ENCODE measurements at regions not wholly inside any gene's neighbourhood (a gene's known extent, or its start where the extent isn't known, plus 50 kb on each side); places are given as distances from the start of the nearest gene placed in this dataset.

- DNase-seq: no peak
These were observed 233.9 kb upstream of the LRATD1 start for GRCh38 chr2:14398641-14399040.

DNA sequence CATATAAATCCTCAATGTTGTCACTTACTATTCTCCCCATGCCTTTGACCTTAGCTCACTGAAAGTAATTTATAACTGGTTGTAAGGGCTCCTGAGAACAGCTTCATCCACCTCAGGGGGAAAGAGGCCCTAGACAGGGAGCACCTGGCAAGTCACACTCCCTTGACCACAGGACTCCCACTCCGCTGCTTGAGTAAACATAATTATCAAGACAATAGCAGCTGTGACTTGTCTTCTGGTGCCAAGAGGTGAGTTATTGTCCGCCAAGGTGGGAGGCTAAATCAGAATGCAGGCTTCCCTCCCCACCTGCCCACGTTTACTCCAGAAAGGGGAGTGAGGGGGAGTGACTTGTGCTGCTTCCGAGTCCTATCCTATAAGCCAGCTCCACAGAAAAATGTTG, 230.6 kb upstream of the LRATD1 start:
- DNase-seq: peak; percentile 96

- no peak for DNase-seq
These were observed 223.8 kb upstream of the LRATD1 start for GRCh38 chr2:14408695-14409094.

DNA sequence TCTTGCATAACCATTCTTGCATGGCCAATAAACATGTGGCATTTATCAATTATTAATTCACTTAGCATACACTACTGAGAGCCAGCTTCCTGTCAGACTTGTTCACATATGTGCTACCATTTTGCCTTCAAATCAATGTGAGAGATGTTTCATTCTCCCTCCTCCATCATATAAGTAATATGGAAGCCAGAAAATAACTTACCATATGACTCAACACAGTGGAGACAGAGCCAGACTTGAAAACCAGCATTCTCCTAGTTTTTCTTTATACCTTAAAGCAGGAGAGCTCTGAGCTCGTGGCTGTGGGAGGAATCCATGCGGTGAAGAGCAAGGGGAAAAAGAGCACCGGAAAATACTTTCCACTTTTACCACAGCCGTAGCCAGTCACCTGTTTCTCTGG, 215.0 kb upstream of the LRATD1 start:
- no peak for DNase-seq

DNA sequence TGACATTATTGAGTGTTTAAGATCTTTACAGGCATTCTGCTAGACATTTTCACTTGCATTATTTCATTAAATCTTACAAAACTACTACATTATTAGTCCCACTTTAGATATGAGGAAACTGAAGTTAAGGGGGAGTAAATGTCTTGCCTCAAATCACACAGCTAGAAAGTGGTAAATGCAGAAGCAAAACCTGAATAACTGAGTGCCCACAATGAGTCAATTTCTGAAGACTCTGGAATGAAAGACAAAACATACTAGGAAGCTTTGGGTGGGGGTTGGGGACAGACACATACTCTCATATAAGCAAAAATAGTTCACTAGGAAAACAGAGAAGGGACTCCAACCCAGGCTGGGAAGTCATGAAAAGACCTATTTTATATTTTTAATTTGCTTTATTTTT, 214.4 kb upstream of the LRATD1 start:
- DNase-seq: no peak

DNA sequence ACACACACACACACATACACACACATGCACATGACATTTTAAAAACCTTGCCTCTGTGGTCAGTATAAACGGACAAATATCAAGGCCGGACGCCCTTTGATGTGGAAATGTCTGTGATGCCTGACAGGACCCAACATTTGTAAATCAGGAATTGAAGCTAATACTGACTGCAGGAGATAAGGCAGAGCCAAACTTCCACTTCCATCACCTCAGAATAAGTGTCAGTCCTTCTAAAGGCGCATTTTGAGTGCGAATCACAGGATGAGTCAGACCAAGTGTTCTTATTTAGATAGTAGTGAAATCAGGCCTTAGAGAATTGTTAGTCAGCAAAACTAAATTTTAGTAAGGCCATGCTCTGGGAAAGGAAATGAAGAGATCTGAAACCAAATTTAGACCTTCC, 211.7 kb upstream of the LRATD1 start:
- DNase-seq: no peak

GRCh38 chr2:14422426-14422825, 210.1 kb upstream of the LRATD1 start:
- no peak for DNase-seq

DNA sequence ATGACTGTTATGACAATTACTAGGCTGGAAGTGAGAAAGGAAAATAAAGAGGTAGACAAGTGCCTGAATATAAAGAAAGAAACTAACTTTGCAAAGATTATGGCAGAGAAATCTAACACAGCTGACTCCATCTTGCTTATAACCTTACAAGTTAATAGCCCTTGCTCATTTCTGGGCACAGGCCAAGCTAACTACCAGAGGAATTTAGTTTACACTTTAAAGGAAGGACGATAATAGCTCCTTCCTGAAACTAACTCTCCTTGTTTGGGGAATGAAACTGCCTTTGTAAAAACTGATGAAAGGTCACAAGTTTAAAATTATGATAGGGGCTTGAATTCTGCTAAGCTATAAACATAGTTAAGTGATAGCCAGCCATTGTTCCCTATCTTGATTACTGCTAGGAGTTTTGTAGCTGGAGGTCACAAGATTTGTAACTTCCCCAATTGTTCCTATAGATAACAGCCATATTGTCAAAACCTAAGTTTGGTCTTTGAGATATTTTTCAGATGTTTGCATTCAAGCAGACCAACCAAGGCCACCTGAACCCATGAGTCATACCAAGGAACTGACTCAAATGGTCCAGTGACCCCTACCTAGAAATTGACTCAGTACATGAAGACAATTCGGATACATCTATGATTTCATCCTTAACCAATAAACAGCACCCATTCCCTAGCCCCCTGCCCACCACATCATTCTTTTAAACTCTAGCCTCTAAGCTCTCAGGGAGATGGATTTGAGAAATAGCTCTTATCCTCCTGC, 209.2 kb upstream of the LRATD1 start:
- no peak for DNase-seq

DNA sequence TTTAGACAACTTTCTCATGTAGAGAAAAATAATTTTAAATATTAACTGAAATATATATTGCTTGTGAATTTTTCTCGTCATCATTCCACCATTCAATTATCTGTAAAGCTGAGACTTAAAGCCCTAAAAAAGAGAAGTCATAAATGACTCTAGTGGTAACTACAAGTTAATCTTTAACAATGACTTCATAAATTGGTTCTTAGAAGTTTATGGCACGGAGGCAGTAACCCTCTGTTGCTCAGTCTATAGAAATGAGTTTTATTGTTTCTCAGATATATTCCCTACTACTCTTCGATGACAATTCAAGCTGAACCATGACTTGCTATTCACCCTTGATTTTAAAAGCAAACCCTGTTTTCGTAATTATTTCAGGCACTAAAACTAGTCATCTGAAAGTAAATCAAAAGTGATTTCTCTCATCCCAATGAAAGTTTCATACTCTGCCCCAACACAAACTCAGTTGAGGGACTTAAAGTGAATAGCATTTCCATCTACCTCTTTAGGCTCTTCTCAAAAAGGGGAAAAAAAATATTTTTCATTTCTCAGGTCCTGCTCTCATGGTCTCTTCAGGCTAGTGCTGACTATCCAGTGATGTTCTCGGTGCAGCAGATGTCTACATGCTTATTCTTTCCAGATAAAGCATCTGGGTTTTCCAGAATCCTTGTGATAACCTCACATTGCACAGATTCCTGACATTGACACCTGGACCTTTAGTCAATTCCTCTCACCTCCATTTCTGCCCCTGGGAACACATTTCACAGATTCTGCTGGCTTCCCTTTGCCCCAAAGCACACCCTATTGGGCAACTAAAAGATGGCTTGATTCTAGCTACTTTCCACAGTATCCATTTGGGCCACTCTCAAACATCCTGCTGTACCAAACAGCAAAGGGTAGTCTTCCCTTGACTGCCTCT, 207.8 kb upstream of the LRATD1 start:
- no peak for DNase-seq

- DNase-seq: no peak
These were observed 206.6 kb upstream of the LRATD1 start for GRCh38 chr2:14425869-14426268.

GRCh38 chr2:14428056-14428455, 204.5 kb upstream of the LRATD1 start:
- DNase-seq: no peak

GRCh38 chr2:14433946-14434495, 198.5 kb upstream of the LRATD1 start:
- DNase-seq: no peak

DNA sequence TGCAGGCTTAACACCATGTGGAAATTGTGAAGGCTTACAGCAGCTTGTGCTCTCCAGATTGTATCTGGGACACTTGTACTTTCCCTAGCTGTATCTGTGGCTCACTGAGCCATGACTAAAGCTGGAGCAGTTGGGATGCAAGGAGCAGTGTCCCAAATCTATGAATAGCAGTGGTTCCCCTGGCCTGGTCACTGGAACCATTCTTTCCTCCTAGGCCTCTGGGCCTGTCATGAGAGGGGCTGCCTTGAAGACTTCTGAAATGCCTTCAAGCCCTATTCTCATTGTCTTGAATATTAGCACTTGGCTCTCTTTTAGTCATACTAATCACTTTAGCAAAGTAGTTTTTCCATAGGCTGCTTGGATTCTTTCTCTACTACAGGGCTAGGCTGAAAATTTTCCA, 186.8 kb upstream of the LRATD1 start:
- DNase-seq: no peak

GRCh38 chr2:14448340-14448739, 184.2 kb upstream of the LRATD1 start:
- DNase-seq: no peak

DNA sequence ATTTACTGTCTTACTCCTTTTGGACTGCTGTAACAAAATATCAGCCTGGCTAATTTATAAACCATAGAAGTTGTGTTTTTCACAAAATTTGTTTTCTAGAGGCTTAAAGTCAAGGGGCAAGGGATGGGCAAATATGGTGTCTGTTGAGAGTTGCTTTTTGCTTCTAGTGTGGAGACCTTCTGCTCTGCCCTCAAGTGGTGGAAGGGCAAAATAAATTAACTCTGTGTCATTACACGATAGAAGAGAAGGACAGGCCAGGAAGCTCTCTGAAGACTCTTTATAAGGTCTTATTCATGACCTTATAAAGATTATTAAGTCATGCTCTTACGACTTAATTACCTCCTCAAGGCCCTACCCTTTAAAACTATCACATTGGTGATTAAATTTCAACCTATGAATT, 181.2 kb upstream of the LRATD1 start:
- DNase-seq: no peak

DNA sequence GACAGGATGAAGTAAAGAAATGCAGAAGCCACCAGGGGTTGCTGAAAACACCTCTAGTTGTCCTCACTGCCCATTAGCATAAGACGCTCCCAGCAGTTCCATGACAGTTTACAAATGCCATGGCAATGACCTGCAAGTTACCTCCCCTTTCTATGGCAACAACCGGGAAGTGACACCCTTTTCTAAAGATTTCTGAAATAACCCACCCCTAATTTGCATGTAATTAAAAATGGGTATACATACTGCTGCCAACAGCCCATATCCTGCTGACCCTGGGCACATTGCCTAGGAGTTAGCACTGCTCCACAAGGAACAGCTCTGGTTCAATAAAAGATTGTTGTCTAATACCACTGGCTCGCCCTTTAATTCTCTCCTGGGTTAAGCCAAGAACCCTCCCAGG, 178.3 kb upstream of the LRATD1 start:
- DNase-seq: no peak

- DNase-seq: no peak
These were observed 172.7 kb upstream of the LRATD1 start for GRCh38 chr2:14459786-14460325.

- DNase-seq: no peak
These were observed 156.5 kb upstream of the LRATD1 start for GRCh38 chr2:14475994-14476393.

DNA sequence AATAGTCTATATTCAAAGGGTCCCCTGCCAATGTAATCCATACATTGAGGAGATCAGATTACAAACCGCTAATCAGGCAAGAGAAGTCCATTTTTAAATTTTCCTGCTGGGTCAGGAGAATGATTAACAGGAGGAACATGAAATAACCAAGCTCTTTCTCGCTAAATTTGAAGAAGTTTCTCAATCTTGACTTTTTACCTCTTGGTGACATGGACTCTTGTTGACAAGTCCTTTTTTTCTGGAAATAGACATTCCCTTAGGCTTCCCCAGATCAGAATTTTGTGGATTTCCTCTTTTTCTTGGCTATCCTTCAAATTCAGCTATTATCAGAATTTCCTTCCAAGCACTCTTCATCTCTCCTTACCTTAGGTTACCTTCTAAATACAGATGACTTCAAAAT, 153.0 kb upstream of the LRATD1 start:
- DNase-seq: no peak

DNA sequence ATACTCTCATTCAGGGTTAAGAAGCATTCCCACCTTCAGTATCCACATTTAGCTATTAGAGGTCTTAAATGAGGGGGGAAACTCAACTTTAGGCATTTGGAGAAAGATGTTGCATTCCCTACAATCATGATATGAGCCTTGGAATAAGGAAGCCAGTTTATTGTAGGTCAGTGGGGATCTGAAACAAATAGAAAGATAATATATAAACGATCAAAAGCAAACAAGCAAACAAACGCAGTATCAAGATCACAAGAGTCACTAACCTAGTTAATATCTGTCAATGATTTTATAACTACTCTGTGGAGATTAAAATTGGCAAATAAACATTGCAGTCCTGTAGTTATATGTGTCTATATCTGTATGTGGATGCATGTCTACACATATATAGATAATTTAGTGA, 152.4 kb upstream of the LRATD1 start:
- no peak for DNase-seq

DNA sequence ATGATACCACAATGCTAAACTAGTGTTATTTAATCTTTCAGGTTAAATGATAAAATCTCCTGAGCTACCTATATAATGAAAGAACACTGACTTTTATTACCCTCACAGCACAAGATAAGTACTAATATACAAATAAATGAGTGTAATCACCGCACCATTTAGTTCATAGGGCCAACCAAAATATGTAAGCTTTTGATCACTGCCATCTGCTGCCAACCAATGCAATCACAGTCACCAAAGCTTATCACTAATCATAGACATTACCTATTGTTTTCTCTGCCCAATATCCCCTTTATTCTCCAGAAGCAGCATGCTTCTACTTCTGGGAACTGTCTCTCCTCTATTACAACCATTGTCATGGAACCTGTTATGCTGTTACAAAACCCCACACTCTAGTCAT, 151.6 kb upstream of the LRATD1 start:
- no peak for DNase-seq

GRCh38 chr2:14492920-14493503, 139.5 kb upstream of the LRATD1 start:
- no peak for DNase-seq

GRCh38 chr2:14494759-14495158, 137.8 kb upstream of the LRATD1 start:
- no peak for DNase-seq
